ENCODE measurements at regions not wholly inside any gene's neighbourhood (a gene's known extent, or its start where the extent isn't known, plus 50 kb on each side); places are given as distances from the start of the nearest gene placed in this dataset.

DNA sequence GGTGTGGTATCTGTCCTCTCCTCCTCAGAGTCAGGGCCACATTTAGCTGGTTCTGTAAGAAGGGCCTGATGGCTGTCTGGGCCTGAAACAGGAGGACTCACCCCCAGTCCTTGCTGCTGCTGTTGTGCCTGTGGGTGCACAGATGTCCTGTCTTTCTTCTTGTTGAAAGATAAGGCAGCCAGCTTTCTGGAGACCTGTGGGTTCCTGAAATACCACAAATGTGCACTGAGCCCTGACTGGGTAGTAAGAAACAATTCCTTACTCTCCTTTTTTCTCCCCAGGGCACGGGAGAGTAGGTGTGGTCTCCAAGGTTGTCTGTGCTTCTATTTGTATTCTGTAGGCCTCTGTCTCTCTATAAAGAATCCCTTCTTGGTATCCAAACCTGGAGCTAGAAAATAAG lies 96.2 kb upstream of the DLX2 start:
- TF ChIP-seq, protein P1, sequence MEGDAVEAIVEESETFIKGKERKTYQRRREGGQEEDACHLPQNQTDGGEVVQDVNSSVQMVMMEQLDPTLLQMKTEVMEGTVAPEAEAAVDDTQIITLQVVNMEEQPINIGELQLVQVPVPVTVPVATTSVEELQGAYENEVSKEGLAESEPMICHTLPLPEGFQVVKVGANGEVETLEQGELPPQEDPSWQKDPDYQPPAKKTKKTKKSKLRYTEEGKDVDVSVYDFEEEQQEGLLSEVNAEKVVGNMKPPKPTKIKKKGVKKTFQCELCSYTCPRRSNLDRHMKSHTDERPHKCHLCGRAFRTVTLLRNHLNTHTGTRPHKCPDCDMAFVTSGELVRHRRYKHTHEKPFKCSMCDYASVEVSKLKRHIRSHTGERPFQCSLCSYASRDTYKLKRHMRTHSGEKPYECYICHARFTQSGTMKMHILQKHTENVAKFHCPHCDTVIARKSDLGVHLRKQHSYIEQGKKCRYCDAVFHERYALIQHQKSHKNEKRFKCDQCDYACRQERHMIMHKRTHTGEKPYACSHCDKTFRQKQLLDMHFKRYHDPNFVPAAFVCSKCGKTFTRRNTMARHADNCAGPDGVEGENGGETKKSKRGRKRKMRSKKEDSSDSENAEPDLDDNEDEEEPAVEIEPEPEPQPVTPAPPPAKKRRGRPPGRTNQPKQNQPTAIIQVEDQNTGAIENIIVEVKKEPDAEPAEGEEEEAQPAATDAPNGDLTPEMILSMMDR (IDR thresholded peaks at IDR 0.05; ENCODE audit: low read length) = no peak
- TF ChIP-seq EZH2 (IDR thresholded peaks at IDR 0.05; ENCODE audit: borderline replicate concordance, low read length) = no peak

All from OCI-LY1 (cell line).